ENCODE measurements at regions not wholly inside any gene's neighbourhood (a gene's known extent, or its start where the extent isn't known, plus 50 kb on each side); places are given as distances from the start of the nearest gene placed in this dataset.

DNA sequence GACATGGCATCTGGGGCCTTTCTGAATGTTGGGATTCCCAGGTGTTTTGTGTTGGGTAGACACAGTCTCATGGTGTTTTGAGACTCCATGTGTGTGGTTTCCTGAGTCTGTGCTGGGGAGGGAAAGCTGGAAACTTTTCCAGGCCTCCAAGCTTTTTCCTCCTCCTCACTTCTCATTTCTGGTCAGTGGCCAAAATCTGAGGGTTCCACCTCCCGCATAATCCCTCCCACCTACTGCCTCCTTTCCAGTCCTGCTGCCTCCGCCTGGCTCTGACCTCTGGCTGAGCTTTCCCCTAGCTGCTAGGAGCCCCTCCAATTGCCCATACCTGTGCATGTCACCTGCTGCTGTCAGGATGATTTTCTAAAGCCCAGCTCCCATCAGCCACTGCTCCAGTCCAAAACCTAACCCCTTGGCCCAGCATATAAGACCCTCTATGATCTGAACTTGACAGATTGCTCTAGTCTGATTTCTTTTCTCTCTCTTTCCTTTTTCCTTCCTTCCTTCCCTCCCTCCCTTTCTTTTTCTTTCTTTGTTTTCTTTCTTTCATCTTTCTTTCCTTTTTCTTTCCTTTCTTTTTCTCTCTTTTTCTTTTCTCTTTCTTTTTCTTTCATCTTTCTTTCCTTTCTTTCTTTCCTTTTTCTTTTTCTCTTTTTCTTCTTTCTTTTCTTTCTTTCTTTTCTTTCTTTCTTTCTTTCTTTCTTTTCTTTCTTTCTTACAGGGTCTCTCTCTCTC, 51.4 kb upstream of the NECTIN1 start:
- TF ChIP-seq YY1 (IDR thresholded peaks at IDR 0.05): no peak
- TF ChIP-seq, protein P1, sequence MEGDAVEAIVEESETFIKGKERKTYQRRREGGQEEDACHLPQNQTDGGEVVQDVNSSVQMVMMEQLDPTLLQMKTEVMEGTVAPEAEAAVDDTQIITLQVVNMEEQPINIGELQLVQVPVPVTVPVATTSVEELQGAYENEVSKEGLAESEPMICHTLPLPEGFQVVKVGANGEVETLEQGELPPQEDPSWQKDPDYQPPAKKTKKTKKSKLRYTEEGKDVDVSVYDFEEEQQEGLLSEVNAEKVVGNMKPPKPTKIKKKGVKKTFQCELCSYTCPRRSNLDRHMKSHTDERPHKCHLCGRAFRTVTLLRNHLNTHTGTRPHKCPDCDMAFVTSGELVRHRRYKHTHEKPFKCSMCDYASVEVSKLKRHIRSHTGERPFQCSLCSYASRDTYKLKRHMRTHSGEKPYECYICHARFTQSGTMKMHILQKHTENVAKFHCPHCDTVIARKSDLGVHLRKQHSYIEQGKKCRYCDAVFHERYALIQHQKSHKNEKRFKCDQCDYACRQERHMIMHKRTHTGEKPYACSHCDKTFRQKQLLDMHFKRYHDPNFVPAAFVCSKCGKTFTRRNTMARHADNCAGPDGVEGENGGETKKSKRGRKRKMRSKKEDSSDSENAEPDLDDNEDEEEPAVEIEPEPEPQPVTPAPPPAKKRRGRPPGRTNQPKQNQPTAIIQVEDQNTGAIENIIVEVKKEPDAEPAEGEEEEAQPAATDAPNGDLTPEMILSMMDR (IDR thresholded peaks at IDR 0.05; ENCODE audit: low read depth, low read length, missing input control): no peak
- TF ChIP-seq, protein P2, sequence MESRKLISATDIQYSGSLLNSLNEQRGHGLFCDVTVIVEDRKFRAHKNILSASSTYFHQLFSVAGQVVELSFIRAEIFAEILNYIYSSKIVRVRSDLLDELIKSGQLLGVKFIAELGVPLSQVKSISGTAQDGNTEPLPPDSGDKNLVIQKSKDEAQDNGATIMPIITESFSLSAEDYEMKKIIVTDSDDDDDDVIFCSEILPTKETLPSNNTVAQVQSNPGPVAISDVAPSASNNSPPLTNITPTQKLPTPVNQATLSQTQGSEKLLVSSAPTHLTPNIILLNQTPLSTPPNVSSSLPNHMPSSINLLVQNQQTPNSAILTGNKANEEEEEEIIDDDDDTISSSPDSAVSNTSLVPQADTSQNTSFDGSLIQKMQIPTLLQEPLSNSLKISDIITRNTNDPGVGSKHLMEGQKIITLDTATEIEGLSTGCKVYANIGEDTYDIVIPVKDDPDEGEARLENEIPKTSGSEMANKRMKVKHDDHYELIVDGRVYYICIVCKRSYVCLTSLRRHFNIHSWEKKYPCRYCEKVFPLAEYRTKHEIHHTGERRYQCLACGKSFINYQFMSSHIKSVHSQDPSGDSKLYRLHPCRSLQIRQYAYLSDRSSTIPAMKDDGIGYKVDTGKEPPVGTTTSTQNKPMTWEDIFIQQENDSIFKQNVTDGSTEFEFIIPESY (IDR thresholded peaks at IDR 0.05): no peak
- TF ChIP-seq JUND (IDR thresholded peaks at IDR 0.05): no peak
- TF ChIP-seq, protein P3, sequence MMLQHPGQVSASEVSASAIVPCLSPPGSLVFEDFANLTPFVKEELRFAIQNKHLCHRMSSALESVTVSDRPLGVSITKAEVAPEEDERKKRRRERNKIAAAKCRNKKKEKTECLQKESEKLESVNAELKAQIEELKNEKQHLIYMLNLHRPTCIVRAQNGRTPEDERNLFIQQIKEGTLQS (IDR thresholded peaks at IDR 0.05): no peak
- no peak for TF ChIP-seq RAD21 (IDR thresholded peaks at IDR 0.05)
- no peak for TF ChIP-seq TAF1 (conservative IDR thresholded peaks at IDR 0.05)

Measured in liver (tissue), 3 donors.